GM19240 (cell line): ENCODE measurements at regions not wholly inside any gene's neighbourhood (a gene's known extent, or its start where the extent isn't known, plus 50 kb on each side); places are given as distances from the start of the nearest gene placed in this dataset.
"Not testable (repeated sequence)": the region's sequence is repeated elsewhere in the genome, so short reads cannot be mapped to it uniquely, and the experiment has no call there.

Experiments
- DNase-seq: peaks from one replicate; pipeline ENCODE4 v3.0.0; 2011; ENCODE audit warnings: low spot score; ENCODE audit not compliant: insufficient read length

GRCh38 chr4:122973465-122973864 is 51.1 kb upstream of the NUDT6 start:
- DNase-seq: no peak

DNA sequence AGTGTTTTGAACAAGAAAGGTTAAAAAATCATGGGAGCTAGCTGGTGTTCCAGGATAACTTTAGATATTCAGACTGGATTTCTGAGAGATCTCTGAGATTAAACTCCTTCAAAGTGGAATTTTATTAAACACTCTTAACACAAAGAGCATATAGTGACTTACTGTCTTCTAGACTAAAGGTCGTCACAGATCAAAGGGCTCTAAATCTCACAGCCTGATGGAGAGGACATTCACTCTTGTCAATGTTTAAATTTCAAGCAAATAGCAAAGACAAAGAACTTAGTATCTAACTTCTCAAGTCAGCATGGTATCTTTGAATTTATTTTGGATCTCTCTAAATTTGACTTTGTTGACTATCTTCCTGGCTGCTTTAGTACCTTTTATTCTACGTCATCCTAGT is 53.7 kb upstream of the NUDT6 start:
- DNase-seq: no peak

- no peak for DNase-seq
Observed at GRCh38 chr4:122977103-122977502, 54.7 kb upstream of the NUDT6 start.

- DNase-seq: no peak
Observed at GRCh38 chr4:122978109-122978508, 55.7 kb upstream of the NUDT6 start.

DNA sequence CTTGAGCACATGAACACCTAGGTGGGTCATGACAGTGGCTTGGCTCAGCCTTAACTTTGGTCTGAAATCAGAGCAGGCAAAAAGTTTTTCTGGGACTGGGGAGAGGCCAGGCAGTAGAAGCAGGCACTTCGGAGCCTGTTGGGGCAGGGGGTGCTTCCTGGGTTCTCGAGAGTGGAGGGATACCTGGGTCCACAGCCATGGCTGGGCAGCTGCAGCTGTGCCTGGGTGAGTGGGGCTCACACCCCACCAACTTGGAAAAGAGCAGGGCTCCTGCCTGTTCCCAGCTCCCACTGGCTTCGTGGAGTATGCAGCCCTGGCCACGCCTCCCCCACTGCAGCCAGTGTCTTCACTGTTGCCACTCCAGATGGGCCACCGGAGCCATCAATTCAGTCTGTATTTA is 56.4 kb upstream of the NUDT6 start:
- DNase-seq: no peak

DNA sequence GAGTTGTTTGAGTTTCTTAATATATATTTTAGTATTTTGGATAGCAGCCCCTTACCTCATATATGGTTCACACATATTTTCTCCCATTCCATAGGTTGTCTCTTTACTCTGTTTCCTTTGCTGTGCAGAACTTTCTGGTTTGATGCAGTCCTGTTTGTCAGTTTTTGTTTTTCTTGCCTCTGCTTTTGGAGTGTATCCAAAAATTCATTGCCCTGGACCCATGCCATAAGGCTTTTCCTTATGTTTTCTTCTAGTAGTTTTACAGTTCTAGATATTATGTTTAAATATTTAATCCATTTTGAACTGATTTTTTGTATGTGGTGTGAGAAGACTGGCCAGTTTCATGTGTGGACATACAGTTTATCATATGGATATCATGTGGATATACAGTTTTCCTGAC is 58.5 kb upstream of the NUDT6 start:
- DNase-seq: no peak

DNA sequence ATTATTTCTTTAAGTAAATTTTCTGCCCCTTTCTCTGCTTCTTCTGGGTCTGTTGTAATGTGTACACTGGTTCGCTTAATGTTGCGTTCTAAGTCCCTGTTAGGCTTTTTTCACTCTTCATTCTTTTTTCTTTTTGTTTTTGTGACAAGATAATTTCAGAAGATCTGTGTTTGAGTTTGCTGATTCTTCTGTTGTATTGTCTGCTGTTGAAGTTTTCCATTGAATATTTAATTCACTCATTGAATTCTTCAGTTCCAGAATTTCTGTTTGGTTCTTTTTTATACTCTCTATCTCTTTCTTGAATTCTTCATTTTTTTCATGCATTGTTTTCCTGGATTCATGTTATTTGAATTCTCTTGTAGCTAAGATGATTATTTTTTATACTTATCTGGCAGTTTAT is 66.3 kb upstream of the NUDT6 start:
- no peak for DNase-seq

GRCh38 chr4:122990891-122991290 is 68.5 kb upstream of the NUDT6 start:
- DNase-seq: no peak

DNA sequence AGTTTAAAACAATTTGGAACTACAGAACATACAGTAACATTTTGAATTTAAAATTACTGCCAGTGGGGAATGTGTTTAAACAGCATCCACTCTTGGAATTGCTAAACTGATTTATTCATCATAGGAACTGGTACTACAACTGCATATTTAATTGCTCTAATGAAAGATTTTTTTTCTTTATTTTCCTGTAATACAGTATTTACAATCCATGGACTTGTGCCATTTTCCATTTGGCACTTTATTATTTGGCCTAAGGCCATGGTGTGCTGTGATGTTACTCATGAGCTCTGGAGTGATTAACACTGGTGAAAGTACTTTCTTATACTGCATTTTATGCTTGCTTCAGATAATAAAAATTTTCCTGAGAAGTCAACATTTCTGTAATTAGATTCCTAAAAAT is 69.7 kb upstream of the NUDT6 start:
- no peak for DNase-seq

- no peak for DNase-seq
Observed at GRCh38 chr4:122992641-122993040, 70.2 kb upstream of the NUDT6 start.

- no peak for DNase-seq
Observed at GRCh38 chr4:122996350-122996749, 74.0 kb upstream of the NUDT6 start.

DNA sequence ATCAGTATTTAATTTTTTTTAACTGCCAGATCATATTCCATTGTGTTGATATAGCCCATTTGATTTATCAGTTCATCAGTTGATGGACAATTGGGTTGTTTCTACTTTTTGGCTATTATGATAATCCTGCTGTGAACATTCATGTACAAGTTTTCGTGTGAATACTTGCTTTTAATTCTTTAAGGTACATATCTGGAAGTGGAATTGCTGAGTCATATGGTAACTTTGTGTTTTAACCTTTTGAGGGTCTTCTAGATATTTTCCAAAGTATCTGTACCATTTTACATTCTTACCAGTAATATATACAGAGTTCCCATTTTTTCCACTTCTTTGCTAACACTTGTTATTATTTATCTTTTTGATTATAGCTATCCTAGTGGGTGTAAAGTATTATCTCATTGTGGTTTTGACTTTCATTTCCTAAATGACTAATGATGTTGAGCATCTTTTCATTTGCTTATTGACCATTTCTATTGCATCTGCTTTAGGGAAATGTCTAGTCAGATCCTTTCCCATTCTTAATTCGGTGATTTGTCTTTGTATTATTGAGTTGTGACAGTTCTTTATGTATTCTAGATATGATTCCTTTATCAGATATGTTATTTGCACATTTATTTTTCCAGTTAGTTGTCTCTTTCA is 75.2 kb upstream of the NUDT6 start:
- no peak for DNase-seq

- not testable (repeated sequence) for DNase-seq
Observed at GRCh38 chr4:123004079-123004478, 81.7 kb upstream of the NUDT6 start.

GRCh38 chr4:123005126-123005525 is 82.7 kb upstream of the NUDT6 start:
- not testable (repeated sequence) for DNase-seq

GRCh38 chr4:123007679-123008078 is 85.3 kb upstream of the NUDT6 start:
- DNase-seq: no peak

DNA sequence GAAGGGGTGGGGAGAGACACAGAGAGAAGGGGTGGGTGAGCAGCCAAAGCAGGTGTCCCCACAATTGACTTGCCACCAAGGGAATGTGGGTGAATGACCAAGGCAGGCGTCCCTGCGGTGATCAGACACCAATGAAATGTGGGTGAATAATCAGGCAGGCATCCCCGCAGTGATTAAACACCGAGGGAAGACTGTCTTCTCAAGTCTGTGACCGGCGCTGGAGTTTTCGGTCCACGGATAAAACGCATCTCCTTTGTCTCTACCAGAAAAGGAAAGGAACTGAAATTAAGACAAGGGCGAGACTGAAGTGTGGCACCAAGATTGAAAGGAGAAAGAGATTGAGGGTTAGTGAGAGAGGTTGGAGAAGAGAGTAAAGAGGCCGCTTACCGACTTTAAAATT is 90.0 kb upstream of the NUDT6 start:
- not testable (repeated sequence) for DNase-seq

DNA sequence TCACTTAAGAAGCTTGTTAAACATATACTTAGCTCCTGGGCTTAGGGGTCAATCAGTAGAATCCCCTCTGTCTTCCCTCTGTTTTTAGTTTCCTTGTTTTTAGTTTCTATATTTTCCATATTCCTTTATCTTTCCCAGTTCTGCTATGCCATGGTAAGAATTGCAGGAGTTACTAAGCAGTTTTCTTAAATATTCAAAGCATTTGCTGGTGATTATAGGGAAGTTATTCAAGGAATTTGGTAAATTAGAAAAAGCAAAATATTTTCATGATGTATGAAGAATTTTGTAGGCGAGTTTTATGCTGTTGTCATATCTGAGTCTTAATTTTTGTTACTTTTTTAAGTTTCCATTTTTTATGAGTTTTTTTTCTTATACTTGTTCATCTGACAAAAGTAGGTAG is 91.6 kb upstream of the NUDT6 start:
- no peak for DNase-seq

DNA sequence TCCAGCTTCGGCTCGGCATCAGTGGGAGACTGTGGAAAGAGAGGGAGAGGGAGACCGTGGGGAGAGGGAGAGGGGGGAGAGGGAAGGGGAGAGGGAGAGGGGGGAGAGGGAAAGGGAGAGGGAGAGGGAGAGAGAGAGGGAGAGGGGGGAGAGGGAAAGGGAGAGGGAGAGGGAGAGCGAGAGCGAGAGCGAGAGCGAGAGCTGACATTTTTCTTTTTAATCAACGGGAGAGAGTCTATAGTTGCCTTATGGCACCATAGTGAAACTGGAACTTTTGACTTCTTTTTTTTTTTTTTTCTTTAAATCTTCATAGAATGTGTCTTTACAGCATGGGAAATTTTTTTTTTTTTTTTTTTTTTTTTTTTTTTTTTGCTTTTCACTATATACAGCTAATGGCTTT is 94.7 kb upstream of the NUDT6 start:
- DNase-seq: no peak

GRCh38 chr4:123017636-123018395 is 95.4 kb upstream of the NUDT6 start:
- no peak for DNase-seq

DNA sequence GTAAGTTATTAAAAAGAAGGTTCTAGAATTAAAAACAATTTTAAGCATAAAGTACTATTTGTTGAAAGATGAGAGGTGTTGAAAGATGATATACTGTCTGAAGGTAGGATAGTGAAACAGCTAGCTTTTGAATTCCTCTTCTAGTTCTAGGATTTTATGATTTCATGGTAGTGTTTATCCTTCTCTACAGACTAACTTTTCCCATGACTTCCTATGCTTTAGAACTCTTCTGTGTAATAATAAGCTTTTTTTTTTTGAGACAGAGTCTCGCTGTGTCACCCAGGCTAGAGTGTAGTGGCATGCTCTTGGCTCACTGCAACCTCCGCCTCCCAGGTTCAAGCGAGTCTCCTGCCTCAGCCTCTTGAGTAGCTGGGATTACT is 96.0 kb upstream of the NUDT6 start:
- DNase-seq: no peak

- DNase-seq: no peak
Observed at GRCh38 chr4:123020285-123020684, 97.9 kb upstream of the NUDT6 start.

DNA sequence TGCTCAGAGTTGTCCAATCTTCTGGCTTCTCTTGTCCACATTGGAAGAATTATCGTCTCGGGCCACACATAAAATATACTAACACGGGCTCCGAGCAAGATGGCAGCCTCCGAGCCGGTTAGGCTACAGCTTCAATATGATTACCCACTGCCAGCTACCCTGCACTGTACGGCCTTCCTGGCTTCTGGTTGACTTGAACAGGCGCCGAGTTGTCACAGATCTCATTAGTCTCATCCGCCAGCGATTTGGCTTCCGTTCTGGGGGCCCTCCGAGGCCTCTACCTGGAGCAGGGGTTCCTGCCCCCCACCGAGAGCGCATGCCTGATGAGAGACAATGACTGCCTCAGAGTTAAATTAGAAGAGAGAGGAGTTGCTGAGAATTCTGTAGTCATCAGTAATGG is 101.2 kb upstream of the NUDT6 start:
- DNase-seq: no peak

- no peak for DNase-seq
Observed at GRCh38 chr4:123024710-123025109, 102.3 kb upstream of the NUDT6 start.
